Transverse colon (tissue), 3 donors: ENCODE measurements at regions not wholly inside any gene's neighbourhood (a gene's known extent, or its start where the extent isn't known, plus 50 kb on each side); places are given as distances from the start of the nearest gene placed in this dataset.

ENCODE experiments used
- CTCF ChIP-seq, 5 experiments: fragments of 200-600 bp in 3 of 5; fragments of 450-650 bp in 2 of 5; sonication (generic) in 3 of 5; IDR thresholded peaks; 1 replicate in 2 of 5; 2 replicates in 3 of 5; pipeline ENCODE4 v1.5.1; 2016 to 2017; ENCODE audit warnings: antibody characterized with exemption in 5 of 5, inconsistent platforms in 3 of 5, mild to moderate bottlenecking in 2 of 5, moderate library complexity in 1 of 5
- EP300 ChIP-seq: sonication (generic); formaldehyde crosslinking; IDR thresholded peaks from one replicate; pipeline ENCODE4 v1.6.1; 2017; ENCODE audit warnings: antibody characterized with exemption, low read depth
- POLR2A ChIP-seq: fragments of 450-650 bp; IDR thresholded peaks from one replicate; pipeline ENCODE4 v1.6.1; 2016; ENCODE audit warnings: antibody characterized with exemption, mild to moderate bottlenecking, moderate library complexity

- TF ChIP-seq CTCF (IDR thresholded peaks at IDR 0.05) (no peak), EP300 (no peak), POLR2A (no peak)
Measured at GRCh38 chr4:61049018-61049417, 151.1 kb upstream of the ADGRL3 start.
